ENCODE measurements at regions not wholly inside any gene's neighbourhood (a gene's known extent, or its start where the extent isn't known, plus 50 kb on each side); places are given as distances from the start of the nearest gene placed in this dataset.

GRCh38 chr6:71371559-71371958, 82.9 kb downstream of the OGFRL1 start:
- TF ChIP-seq, protein P1, sequence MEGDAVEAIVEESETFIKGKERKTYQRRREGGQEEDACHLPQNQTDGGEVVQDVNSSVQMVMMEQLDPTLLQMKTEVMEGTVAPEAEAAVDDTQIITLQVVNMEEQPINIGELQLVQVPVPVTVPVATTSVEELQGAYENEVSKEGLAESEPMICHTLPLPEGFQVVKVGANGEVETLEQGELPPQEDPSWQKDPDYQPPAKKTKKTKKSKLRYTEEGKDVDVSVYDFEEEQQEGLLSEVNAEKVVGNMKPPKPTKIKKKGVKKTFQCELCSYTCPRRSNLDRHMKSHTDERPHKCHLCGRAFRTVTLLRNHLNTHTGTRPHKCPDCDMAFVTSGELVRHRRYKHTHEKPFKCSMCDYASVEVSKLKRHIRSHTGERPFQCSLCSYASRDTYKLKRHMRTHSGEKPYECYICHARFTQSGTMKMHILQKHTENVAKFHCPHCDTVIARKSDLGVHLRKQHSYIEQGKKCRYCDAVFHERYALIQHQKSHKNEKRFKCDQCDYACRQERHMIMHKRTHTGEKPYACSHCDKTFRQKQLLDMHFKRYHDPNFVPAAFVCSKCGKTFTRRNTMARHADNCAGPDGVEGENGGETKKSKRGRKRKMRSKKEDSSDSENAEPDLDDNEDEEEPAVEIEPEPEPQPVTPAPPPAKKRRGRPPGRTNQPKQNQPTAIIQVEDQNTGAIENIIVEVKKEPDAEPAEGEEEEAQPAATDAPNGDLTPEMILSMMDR (IDR thresholded peaks at IDR 0.05) = no peak
- no peak for TF ChIP-seq POLR2AphosphoS5 (IDR thresholded peaks at IDR 0.05; ENCODE audit: insufficient read depth in 1 of 2, low read depth in 1 of 2)
- TF ChIP-seq POLR2A (IDR thresholded peaks at IDR 0.05) = no peak
